RWPE1 (cell line): ENCODE measurements at regions not wholly inside any gene's neighbourhood (a gene's known extent, or its start where the extent isn't known, plus 50 kb on each side); places are given as distances from the start of the nearest gene placed in this dataset.

Experiments used
- CTCF ChIA-PET: fragments of 350-600 bp; sonication (Branson Sonifier 250); formaldehyde crosslinking; extraction: SDS; loops from one replicate; lab custom pipeline; 2021; lab: Yijun Ruan, JAX
- POLR2A ChIA-PET: fragments of 400-600 bp; formaldehyde crosslinking; extraction: SDS; loops from one replicate; lab custom pipeline; 2020; ENCODE audit warnings: antibody characterized with exemption; ENCODE audit not compliant: low non-redundant PET; lab: Yijun Ruan, JAX
- DNase-seq: peaks from one replicate; pipeline ENCODE4 v3.0.0; 2012; ENCODE audit warnings: low spot score
- H3K27ac ChIP-seq: fragments of 450-650 bp; 2 replicates; pipeline ENCODE4 v1.5.1; 2017
- CTCF ChIP-seq: fragments of 450-650 bp; conservative IDR thresholded peaks from 2 replicates; pipeline ENCODE4 v1.5.1; 2017; ENCODE audit warnings: low read depth, mild to moderate bottlenecking

GRCh38 chr16:47965439-47965838 lies 190.4 kb downstream of the ABCC12 start:
- no peak overlapping the region for H3K27ac ChIP-seq
- CTCF ChIA-PET, result interaction anchor here (0.6 kb wide), 1 partner anchor 233 kb away, joined by 6 read pairs; no protein-coding TSS in a partner anchor

DNA sequence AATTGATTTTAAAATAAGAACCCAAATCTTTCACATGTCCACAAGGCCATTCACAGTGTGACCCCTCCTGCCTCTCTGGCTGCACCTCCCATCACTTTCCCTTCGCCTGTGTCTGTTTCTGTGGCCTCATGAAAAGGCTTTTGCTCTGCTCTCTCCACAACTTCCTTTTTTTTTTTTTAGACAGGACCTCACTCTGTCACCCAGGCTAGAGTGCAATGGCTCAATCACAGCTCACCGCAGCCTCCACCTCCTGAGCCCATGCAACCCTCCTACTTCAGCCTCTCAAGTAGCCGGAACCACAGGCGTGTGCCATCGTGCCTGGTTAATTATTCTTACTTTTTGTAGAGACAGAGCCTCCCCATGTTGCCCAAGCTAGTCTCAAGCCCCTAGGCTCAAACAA lies 197.1 kb downstream of the ABCC12 start:
- ChIA-PET POLR2A (no interaction called here), CTCF (no interaction called here)
- TF ChIP-seq CTCF, result no peak
- no peak overlapping the region for H3K27ac ChIP-seq
- no peak for DNase-seq

More at GRCh38 chr16:47965439-47965838, 190.4 kb downstream of the ABCC12 start:
- TF ChIP-seq CTCF, result no peak
- peak; percentile 19 for DNase-seq
- POLR2A ChIA-PET, result no interaction called here

GRCh38 chr16:47956916-47957315 lies 198.9 kb downstream of the ABCC12 start:
- H3K27ac ChIP-seq, result no peak overlapping the region
- POLR2A ChIA-PET, result no interaction called here
- TF ChIP-seq CTCF, result no peak
- CTCF ChIA-PET, result no interaction called here
- no peak for DNase-seq

- no peak for TF ChIP-seq CTCF
- POLR2A ChIA-PET, result no interaction called here
- DNase-seq, result no peak
- no peak overlapping the region for H3K27ac ChIP-seq
- CTCF ChIA-PET, result no interaction called here
Observed at GRCh38 chr16:47949714-47950113, 206.1 kb downstream of the ABCC12 start.

GRCh38 chr16:47949276-47949675 lies 206.5 kb downstream of the ABCC12 start:
- ChIA-PET POLR2A (no interaction called here), CTCF (no interaction called here)
- no peak overlapping the region for H3K27ac ChIP-seq
- no peak for TF ChIP-seq CTCF
- DNase-seq, result no peak

GRCh38 chr16:47947723-47948122 lies 208.1 kb downstream of the ABCC12 start:
- no peak for DNase-seq
- no peak overlapping the region for H3K27ac ChIP-seq
- ChIA-PET CTCF (no interaction called here), POLR2A (no interaction called here)
- TF ChIP-seq CTCF, result no peak
